Upper lobe of right lung (tissue), 1 donor: ENCODE measurements at regions not wholly inside any gene's neighbourhood (a gene's known extent, or its start where the extent isn't known, plus 50 kb on each side); places are given as distances from the start of the nearest gene placed in this dataset.

Experiments
- ATAC-seq: fragments of 200-7000 bp; cut with Tn5 transposase; one replicate; pipeline ENCODE4 v1.9.1; 2020; ENCODE audit warnings: mild to moderate bottlenecking, moderate library complexity
- DNase-seq: peaks from one replicate; pipeline ENCODE4 v3.0.0-alpha.2; 2020
- H3K27ac ChIP-seq: fragments of 200-600 bp; one replicate; pipeline ENCODE4 v1.8.0; 2022
- H3K27me3 ChIP-seq: fragments of 200-600 bp; one replicate; pipeline ENCODE4 v1.8.0; 2022; ENCODE audit warnings: mild to moderate bottlenecking
- H3K36me3 ChIP-seq: fragments of 200-600 bp; one replicate; pipeline ENCODE4 v1.8.0; 2022
- H3K4me1 ChIP-seq: fragments of 200-600 bp; one replicate; pipeline ENCODE4 v1.8.0; 2022
- H3K4me3 ChIP-seq: fragments of 200-600 bp; one replicate; pipeline ENCODE4 v1.8.0; 2022; ENCODE audit warnings: mild to moderate bottlenecking
- H3K9me3 ChIP-seq: fragments of 200-600 bp; one replicate; pipeline ENCODE4 v1.8.0; 2022
- CTCF ChIP-seq: fragments of 200-600 bp; IDR thresholded peaks from one replicate; pipeline ENCODE4 v1.8.0; 2022; ENCODE audit warnings: antibody characterized with exemption
- intact Hi-C: fragments of 100-400 bp; cut with DNase I; formaldehyde crosslinking; loops from one replicate; pipeline ENCODE4 v1.11.0; 2022
- donor health status: DM: no; HTN: yes; CAD: no; lungs with severe emphysema.

DNA sequence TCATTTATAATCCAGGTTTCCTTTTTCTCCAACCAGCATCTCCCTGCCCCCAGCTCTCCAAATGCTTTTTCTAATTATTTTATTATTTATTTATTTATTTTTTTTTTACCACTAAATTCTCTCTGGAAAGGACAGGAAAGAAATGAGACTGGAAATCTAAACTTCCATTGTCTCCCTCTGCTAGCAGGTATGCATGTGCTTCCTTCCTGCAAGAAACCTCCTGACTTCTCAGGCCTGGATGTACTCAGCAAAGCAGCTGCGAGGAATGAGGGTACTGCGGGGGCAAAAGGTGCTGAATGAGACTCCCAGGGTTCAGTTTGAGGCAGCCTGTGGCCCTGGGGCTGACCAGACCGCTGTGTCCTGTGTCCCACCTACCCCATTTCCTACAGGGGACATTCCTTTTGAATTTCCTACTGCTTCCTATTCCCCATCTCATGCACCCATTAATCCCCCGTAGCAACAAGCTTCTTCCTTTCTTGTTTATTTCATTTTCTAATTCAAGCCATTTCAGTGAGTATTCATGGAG lies 324.6 kb upstream of the IGFBP3 start:
- no peaks in the 10 kb centered on the region for H3K4me1 ChIP-seq
- intact Hi-C loops: no loop called here
- ATAC-seq: no peak
- no peak overlapping the region for H3K4me3 ChIP-seq
- no peaks in the 10 kb centered on the region for H3K27me3 ChIP-seq
- no peak for DNase-seq
- H3K27ac ChIP-seq: no peak overlapping the region
- no peak for TF ChIP-seq CTCF
- no peaks in the 10 kb centered on the region for H3K36me3 ChIP-seq
- no peaks in the 10 kb centered on the region for H3K9me3 ChIP-seq

DNA sequence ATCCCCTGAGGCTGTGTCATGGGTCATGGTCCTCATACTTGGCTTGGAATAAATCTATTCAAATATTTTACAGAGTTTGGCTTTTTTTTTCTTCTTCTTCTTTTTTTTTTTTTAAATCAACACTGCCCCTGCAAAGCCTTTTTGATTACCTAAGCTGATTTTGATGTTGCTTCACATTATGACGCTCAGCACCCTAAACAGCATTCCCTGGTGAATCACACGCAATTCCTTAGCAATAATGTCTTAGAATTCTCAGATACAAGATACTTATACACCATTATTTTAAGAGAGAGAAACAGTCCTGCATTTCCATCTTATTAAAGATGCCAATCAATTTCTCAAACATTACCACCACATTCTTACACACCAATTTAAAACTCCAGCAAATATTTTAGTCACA lies 323.7 kb upstream of the IGFBP3 start:
- H3K4me3 ChIP-seq: no peak overlapping the region
- intact Hi-C loops: no loop called here
- H3K36me3 ChIP-seq: no peaks in the 10 kb centered on the region
- DNase-seq (no peak), ATAC-seq (no peak)
- no peaks in the 10 kb centered on the region for H3K27me3 ChIP-seq
- no peak overlapping the region for H3K27ac ChIP-seq
- H3K4me1 ChIP-seq: no peaks in the 10 kb centered on the region
- TF ChIP-seq CTCF: no peak
- H3K9me3 ChIP-seq: no peaks in the 10 kb centered on the region

GRCh38 chr7:46243406-46243805 lies 322.3 kb upstream of the IGFBP3 start:
- H3K9me3 ChIP-seq: no peaks in the 10 kb centered on the region
- H3K4me1 ChIP-seq: no peaks in the 10 kb centered on the region
- no peak for TF ChIP-seq CTCF
- H3K36me3 ChIP-seq: no peaks in the 10 kb centered on the region
- intact Hi-C loops: no loop called here
- ATAC-seq: no peak
- no peak for DNase-seq
- H3K27ac ChIP-seq: no peak overlapping the region
- no peak overlapping the region for H3K4me3 ChIP-seq
- no peaks in the 10 kb centered on the region for H3K27me3 ChIP-seq

GRCh38 chr7:46239846-46240245 lies 318.8 kb upstream of the IGFBP3 start:
- no peak for ATAC-seq
- Histone ChIP-seq H3K36me3 (no peaks in the 10 kb centered on the region), H3K27me3 (no peaks in the 10 kb centered on the region), H3K4me3 (no peak overlapping the region), H3K9me3 (no peaks in the 10 kb centered on the region), H3K4me1 (no peaks in the 10 kb centered on the region), H3K27ac (no peak overlapping the region)
- intact Hi-C loops: no loop called here
- DNase-seq: no peak
- no peak for TF ChIP-seq CTCF

DNA sequence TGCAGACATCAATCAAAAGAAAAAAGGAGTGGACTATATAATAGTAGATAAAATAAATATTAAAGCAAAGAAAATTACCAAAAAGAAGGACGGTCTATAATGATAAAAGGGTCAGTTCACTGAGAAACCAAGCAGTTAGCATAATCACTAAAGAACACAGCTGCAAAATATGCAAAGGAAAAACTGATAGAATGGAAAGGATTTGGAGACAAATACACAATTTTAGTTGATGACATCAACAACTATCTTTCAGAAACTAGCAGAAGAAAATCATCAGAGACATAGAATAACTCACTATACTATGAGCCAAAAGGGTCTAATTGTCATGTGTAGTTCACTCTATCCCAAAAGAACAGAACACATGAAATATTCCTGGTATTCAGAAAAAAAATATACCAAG lies 316.4 kb upstream of the IGFBP3 start:
- ATAC-seq: no peak

More for the DNA sequence above, 316.4 kb upstream of the IGFBP3 start:
- H3K27me3 ChIP-seq: no peaks in the 10 kb centered on the region
- DNase-seq: no peak
- no peak overlapping the region for H3K4me3 ChIP-seq
- no peaks in the 10 kb centered on the region for H3K4me1 ChIP-seq
- TF ChIP-seq CTCF: no peak
- no peaks in the 10 kb centered on the region for H3K9me3 ChIP-seq
- H3K36me3 ChIP-seq: no peaks in the 10 kb centered on the region
- no peak overlapping the region for H3K27ac ChIP-seq
- intact Hi-C loops: no loop called here
